Islet of Langerhans (tissue), 1 donor: ENCODE measurements at regions not wholly inside any gene's neighbourhood (a gene's known extent, or its start where the extent isn't known, plus 50 kb on each side); places are given as distances from the start of the nearest gene placed in this dataset.

Experiments used
- FAIRE-seq: peaks from one replicate; lab custom pipeline; 2011; peaks lifted over from hg19 to GRCh38; lab: Jason Lieb, UNC

DNA sequence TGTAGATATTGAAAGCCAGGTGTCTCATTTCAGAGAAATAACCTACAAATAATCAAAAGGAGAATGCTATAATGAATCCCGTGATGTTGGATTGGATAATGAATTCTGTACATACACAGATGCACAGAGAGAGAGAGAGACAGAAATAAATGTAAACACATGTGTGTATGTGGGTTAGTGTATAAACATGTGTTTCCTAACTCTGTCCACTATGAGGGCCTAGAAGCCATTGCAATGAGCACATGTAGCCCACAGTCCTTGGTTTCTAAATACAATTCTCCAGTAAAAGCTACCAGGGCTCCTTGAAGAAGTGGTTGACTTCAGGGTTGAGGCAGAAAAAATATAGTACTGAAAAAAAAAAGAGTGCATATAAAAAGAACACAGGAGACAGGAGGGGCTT is 109.5 kb downstream of the INHBB start:
- FAIRE-seq = no peak

DNA sequence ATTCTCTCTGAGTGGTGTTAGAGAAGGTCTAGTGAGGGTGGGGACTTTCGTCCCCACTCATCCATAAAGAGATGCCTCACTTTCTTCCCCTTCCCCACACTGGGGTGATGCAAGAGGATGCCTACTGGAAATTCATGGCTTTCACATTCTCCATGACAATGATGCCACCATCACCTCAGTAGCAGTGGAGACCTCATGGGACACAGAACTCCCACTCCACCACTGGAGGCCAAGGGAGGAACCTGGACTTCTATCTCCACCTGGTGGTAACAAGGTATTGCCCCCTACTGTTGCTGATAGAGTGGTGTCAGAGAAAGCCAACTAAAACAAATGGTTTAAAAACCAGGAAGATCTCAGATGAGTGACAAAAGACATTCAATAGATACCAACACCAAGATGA is 110.9 kb downstream of the INHBB start:
- FAIRE-seq = no peak

DNA sequence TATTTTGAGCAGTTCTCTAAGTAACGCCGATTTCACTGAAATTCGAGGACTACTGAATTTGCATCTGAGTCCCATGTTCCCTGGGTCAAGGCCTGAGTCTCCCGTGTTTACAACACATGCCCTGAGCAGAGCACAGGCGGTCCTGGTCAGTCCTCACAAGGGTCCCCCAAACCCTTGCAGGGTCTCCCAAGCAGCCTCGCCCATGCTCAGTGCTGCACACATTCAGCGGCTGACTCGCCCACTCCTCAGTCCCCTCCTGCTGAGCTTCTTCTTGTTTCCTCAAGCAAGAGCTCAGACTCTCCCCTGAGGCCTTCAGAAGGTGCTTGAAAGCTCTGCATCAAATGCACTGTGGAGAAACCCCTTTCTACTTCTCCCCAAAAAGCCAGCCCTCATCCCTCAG is 114.6 kb downstream of the INHBB start:
- FAIRE-seq = no peak

DNA sequence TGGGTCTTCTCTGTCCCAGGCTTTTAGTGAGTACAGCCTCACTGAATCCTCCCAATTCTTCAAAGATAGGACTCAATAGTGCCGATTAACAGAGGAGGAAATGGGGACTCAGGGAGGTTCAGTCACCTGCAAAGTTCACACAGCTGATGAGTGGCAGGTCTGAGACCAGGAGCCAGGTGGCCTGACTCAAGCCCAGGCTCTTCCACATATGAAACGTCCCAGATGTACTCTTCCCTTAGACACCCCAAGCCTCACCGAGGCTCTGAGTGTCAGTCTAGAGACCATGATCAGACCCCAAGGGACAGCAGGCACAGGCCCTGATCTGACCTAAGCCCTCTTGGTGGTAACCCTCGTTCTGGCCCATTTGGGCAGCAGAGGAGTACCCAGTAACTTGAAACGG is 115.2 kb downstream of the INHBB start:
- no peak for FAIRE-seq

DNA sequence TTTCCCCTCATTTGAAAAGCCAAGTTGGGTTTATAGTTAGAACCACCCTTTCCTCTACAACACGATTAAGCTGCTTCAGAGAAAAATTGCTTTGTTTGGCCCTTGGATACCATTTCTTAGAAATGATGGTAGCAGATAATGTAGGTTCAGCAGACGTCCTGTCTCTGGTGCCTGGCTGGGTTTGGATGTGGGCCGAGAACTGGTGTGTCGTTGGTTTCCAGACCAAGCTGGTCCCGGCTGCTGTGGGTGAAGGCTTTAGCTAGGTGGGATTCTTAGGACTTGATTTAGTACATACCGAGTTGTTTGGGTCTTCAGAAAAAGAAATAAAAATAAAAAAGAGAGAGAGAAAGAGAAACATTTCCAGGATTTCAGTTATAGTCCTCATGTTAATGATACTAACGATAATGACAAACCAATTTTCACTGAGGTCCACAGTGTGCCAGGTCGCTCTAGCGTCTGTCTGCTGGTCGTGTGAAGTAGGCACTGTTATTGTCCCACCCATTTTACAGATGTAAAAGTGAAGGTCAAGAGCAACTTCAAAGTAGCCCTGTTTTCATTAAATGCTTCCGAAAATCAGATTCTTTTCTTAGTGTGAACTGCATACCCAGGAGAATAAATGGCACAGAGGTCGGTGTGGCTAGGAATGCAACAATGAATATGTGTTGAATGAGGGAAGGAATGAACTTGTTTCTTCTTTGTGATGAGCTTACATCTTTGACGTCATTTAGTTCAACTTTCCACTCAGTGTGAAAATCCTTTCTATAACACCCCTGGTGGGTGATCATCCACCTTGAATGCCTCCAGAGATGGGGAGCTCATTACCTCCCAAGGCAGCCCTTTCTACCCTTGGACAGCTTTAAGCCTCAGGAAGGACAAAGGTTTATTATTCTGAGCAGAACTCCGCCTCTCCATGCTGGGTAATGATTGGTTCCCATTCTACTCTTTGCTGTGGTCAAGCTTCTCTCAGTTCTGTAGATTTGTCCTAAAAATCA is 115.9 kb downstream of the INHBB start:
- no peak for FAIRE-seq

DNA sequence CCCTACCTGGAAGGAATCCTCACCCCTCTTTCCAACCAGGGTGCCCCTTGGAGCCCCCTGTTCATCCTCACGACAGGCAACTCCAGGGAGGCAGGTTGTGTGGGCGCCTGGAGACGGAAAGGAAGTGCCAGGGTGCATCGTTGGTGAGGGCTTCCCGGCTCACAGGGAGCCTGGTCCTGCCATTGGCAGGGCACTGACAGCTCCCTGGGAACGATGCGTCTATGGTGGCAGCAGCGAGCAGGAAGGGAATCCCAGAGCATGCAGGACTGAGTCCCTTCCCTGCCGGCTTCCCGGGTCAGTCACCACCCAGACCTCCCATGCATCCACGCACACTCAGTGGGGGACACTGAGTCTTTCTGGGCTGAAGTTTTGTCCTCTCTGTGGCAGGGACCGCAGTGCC is 117.6 kb downstream of the INHBB start:
- FAIRE-seq = no peak

DNA sequence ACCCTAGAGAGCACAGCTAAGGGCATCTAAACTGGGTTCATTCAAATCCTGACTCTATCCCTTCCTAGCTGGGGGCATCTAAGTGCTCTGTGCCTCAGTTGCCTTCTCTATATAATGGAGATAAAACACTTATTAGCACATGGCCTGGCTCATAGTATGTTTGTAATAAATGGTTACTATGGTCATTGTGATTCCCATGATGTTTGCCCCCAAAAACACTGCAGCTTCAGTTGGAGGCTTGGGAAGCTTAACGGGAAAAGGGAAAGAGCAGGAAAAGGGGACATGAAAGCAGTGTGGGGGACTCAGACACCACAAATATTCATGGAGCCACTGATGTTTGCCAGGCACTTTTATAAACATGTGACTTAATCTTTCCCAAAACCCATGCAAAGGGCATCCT is 118.1 kb downstream of the INHBB start:
- FAIRE-seq = no peak

DNA sequence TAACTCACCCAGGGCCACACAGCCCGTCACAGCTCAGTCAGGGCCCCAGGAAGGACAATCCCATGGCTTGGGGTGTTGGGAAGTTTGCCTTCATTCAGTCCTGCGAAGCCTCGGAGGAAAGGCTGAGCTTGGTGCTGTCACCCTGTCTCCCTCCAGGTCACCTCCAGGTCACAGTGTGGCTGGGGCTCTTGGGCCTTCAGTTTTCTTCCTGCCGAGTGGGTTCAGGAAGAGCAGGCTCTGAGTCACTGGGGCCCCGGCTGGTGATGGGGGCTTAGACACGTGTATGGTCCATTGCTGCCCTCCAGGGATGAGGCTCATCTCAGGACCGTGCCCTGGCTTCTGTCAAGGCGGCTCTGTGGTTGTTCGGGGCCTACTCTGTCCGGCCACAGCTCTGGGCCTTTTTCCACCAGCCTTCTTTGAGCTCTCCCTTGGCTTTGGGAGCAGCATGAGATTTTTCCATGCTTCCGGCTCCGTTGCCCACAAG is 118.6 kb downstream of the INHBB start:
- no peak for FAIRE-seq

DNA sequence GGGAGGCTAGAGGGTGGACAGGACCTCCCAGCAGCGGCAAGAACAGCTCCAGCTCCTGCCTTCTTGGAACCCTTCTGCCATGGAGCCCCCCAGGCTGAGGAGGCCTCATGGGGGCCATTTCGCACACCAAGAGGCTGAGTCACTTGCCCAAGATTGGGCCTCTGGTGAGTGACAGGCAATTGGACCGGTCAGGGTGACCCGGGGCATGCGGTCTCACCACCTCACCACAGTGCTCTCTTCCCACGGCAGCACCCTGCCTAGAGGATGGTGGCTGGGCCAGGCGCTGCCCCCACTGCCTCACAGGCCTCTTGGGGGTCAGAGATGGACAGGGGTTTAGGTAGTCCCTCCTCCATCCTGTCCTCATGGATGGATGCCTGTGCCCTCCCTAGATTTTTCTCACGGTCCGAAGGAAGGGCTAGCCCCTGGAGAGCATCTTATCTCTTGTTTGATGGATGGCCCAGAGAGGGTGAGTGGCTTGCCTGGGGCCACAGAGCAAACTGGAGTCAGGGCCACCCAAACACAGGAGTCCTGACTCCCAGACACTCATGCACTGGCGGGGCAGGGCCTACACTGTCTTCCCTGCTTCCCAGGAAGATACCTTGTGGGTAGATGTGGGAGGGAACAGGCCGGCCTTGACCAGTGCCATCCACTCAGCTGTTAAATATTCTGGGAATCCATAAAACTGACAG is 119.2 kb downstream of the INHBB start:
- no peak for FAIRE-seq

DNA sequence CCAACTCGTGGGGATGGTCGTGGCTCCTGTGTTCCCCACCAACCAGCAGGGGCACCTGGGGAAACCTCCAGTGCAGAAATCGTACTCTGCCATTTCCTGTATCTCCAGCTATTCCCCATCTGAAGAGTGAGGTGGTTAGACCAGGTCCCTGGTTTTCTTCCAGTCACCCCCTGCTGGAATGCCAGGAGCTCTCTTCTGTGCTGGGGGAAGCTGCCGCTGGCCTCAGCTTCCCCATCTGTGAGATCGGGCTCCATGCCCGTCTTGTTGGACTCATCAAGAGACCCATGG is 119.7 kb downstream of the INHBB start:
- no peak for FAIRE-seq

DNA sequence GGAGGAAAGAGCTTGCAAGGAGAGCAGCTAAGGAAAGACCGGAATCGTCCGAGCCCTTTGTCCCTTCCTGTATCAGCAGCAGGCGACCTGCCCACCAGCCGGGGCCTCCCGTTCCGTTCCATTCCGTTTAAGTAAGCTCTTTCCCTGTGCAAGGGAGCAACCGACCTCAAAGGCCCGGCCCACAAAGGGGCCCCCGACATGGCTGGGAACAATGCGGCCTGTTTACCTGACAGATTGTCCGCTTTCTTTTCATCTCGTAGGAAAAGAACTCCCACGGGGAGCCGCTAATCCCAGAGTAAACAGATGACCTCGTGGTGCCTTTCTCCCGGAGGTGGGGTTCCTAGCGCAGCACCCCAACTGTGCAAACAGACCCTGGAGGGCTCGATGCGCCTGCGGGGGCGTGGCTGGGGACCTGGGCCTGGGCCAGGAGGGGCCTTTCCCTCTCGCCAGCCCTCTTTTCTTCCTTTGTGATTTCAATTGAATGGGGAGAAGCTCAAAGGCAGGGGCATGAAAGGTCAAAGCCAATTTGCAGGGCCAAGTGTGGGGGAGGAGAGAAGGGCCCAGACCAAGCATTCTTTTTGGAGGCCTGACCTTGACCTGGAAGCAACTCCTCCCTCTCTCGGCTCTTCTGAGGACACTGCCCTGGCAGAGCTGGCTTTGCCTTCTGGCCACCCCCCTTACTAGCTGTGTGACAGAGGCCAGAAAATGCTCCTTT is 120.2 kb downstream of the INHBB start:
- no peak for FAIRE-seq

DNA sequence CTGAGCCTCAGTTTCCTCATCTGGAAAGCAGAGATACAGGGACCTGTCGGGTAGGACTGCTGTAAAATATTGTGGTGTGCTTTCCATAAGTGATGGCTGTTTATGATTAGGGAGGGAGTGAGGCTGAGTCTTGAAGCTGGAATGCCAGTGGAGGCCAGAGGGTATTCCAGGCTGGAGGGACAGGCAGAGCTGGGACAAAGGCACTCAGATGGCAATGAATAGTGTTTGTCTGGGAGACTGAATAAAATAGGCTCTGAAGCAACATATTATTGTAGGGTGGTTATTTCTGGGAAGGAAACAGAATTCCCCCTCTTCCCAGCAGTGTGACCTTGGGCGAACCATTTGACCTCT is 120.7 kb downstream of the INHBB start:
- no peak for FAIRE-seq

DNA sequence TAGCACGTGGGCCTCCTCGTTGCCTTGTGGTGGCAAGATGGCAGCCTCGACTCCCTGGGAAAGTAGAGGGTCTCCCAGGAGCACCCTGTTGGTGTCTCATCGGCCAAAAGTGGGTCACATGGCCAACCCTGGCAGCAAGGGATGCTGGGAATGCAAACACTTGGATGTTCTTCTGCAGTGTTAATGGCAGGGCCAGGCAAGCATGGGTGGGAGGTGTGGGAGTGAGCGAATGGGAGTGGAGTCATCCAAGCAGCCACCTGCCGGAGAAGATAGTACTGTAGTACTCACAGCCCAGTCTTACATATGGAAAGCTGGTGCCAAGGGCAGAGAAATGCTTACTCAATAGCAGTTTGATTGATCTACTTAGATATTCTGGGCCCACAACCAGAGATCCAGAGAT is 122.2 kb downstream of the INHBB start:
- no peak for FAIRE-seq

DNA sequence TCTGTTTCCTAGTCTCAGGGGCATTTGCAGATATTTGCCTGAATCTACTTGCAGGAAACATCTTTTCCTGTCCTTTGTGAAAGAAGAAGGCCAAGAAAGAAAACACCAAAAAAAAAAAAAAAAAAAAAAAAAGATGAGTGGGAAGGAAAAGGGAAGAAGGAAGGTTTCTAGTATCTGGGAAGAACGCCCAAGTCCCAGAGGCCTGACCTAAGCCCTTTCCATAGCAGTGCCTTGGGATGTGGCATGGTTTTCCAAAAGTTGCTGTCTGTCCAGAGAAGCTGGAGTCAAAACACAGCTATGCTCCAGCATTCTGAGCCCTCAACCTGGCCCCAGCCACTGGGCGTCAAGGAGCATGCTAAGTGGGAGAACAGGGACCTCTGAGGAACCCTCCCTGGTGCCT is 123.5 kb downstream of the INHBB start:
- FAIRE-seq = no peak

DNA sequence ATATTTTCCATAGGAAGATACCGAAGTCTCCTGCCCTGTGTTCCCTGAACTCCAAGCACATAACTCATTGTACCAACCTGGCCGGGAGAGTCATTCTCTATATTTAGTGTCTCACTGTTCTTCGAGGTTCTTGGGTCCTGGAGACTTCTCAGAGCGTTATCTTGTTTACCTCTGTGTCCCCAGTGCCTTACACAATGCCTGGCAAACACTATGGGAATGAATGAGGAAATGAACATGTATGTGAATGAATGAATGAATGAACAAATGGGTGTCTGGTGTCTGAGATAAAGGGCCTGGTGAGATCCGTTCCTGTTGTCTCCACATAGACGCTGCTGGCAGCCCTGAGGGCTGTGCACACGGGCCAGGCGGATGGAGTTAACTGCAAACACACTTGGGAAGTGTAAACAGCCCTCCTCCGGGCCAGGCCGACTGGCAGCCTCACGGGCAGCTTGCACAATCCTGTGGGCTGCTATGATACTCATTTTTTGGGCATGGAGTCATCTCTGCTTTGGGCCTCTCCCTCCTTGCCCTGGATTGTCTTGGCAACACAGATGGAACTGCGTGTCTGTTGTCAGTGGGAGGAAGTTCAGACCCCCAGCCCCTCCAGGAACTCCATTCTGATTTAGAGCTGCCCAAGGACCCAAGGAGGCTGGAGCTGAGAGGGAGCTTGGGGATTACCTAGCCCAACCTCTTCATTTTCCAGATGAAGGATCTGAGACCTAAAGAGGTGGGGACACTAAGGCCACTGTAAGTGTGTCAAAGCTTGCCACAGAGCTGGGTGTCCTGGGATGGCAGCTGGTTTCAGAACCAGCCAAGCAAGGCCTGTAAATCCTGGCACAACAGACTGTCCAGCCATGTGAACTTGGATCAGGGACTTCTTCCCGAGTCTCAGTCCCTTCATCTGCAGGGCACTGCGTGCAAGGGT is 124.4 kb downstream of the INHBB start:
- FAIRE-seq = no peak

DNA sequence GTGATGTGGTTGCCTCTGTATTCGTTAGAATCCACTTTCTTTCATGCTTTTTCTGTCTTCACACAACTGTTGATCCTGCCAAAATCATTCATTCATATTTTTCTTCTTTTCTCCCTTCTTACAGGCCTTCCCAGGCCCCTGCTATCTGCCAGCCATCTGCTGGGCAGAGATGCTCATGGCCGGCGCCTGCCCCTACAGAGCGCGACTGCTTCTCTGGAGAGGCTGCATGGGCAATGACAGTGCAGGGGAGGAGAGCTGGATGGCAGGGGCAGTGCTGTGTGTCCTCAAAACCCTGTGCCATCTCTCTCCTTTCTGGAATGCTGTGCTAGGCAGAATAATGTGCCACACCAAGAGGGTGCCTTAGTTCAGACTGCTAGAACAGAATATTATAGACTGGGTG is 125.2 kb downstream of the INHBB start:
- no peak for FAIRE-seq

DNA sequence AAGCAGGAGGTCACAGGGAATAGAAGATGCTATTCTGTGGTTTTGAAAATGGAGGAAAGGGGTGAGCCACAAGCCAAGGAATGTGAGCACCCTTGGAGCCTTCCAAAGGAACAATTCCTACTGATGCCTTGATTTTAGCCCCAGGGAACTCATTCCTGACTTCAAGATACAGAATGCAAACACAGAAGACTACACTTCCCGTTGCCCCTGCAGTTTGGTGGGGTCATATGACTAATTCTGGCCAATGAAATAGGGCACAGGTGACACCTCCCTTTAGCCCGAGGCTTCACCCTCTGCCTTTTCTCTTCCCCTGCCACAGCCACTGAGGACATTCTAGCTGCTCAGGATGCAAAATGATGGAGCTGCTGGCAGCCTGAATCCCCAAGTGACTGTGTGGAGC is 126.1 kb downstream of the INHBB start:
- FAIRE-seq = no peak

DNA sequence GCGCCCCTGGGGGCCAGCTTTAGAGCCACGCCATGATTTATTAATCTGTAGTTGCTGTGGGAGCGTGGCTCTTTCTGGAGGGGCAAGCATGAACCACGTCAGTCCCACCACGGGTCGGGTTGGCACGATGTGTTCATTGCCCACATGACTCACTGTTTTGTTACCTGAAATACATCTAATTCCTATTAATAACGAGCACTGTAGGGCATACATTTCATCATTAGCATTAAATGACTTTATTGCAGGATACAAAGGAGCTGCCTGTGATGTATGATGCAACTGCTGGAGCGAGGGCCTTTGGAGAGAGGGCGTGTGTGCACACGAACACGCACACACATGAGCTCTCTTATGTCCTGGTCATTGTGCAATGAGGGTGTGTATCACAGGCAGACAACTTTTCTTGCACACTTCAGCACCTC is 127.0 kb downstream of the INHBB start:
- FAIRE-seq = no peak

DNA sequence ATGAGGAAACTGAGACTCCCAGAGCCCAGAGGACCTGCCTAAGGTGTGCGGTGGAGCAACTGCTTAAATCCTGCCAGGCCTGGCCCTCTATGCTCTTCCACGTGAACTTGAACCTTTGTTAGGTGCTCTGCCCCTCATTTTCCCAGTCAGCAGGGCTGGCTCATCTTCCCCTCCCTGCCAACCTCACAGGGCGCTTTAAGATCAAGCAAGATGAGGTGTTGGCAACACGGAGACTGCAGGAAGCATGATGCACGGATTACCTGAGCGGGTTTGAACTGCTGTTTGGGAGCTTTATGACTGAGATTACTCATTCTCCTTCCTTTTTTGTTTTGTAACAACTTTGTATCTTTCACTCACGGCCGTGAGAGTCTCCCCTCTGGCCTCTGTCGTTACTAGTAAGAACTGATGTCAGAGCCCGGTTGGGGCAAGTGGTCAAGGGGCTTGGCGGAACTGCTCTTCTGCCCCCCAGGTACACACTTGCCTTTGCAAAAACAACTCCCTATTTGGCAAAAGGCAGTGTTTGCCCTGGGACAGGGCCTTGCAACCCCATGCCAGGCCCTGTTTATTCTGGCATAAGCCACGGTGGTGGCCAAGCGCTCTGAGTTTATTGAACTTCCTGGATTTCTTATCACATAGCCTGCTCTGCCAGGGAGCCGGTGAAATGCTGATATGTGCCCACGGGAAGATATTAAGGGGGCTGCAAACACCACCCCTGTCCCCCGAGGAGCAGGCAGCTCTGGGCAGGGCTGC is 127.8 kb downstream of the INHBB start:
- FAIRE-seq = no peak

DNA sequence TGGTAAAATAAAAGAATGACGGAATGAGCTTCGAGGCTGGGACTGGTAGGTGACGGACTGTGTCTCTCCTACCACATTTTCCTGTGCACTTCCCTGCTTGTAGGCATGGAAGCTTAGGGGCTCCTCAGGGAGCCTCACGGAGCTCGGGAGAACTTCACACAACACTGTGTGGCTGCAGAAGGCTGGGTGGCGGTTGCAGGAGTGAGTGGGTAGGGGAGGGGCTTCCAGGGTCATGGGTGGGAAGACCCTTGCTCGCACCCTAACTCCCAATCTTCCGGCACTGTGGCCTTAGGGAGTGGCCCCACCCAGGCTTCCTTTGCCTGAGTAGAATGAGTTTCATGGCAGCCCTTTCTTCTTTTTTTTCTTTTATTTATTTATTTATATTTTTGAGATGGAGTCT is 128.6 kb downstream of the INHBB start:
- FAIRE-seq = no peak

DNA sequence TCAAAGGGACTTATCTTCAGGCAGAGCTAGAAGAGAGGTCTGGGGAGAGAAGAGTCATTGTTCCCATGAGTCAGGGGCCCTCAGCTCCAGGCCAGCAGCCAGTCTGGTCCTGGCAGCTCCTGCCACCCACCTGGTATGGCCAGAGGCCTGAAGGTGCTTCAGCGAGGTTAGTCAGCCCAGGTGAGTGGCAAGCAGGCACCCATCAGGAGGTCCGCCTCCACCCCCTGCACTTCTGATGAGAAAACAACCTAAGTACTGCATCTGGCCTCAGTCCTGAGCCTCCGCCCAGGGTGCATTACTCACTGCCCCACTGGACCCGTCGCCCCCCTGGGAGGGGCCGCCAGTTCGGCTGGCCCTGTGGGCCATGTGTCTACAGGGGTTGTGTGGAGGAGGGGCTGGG is 130.2 kb downstream of the INHBB start:
- FAIRE-seq = no peak
